HEK293 (cell line): ENCODE measurements at regions not wholly inside any gene's neighbourhood (a gene's known extent, or its start where the extent isn't known, plus 50 kb on each side); places are given as distances from the start of the nearest gene placed in this dataset.
A peak's percentile ranks its signal among the peaks of the same experiment; 100 is the strongest.

Experiments used
- CTCF ChIA-PET: fragments of 350-600 bp; formaldehyde crosslinking; extraction: SDS; loops from one replicate; lab custom pipeline; 2021; ENCODE audit warnings: antibody characterized with exemption; lab: Yijun Ruan, JAX
- POLR2A ChIA-PET: fragments of 300-600 bp; formaldehyde crosslinking; extraction: SDS; loops from one replicate; lab custom pipeline; 2020; ENCODE audit warnings: antibody characterized with exemption, inconsistent platforms; lab: Yijun Ruan, JAX
- H3K27ac ChIP-seq: fragments of 200-500 bp; sonication (Bioruptor generic); 2 replicates; pipeline ENCODE4 v1.5.1; 2014; ENCODE audit warnings: low read depth, low read length, control low read depth, inconsistent platforms; ENCODE audit errors: extremely low read depth
- H3K36me3 ChIP-seq, 2 experiments: fragments of 200-500 bp in 1 of 2; sonication (Bioruptor generic) in 1 of 2; 1 replicate in 1 of 2; 2 replicates in 1 of 2; pipeline ENCODE4 v1.5.1; 2014 to 2017; ENCODE audit warnings: inconsistent platforms in 2 of 2, low read length in 2 of 2; ENCODE audit not compliant: control insufficient read depth in 2 of 2, insufficient read depth in 1 of 2
- H3K4me1 ChIP-seq: fragments of 200-500 bp; sonication (Bioruptor generic); 2 replicates; pipeline ENCODE4 v1.5.1; 2014; ENCODE audit warnings: mild to moderate bottlenecking, low read length, inconsistent platforms; ENCODE audit not compliant: control insufficient read depth, insufficient read depth
- H3K4me3 ChIP-seq: 2 replicates; pipeline ENCODE4 v1.5.1; 2011; ENCODE audit warnings: low read depth, mild to moderate bottlenecking, control low read depth, low read length, moderate library complexity
- H3K9me3 ChIP-seq: fragments of 200-500 bp; sonication (Bioruptor generic); 2 replicates; pipeline ENCODE4 v1.5.1; 2014; ENCODE audit warnings: low read depth, low read length, inconsistent platforms; ENCODE audit not compliant: control insufficient read depth, insufficient read depth
- GLIS1 ChIP-seq: fragments of 450-650 bp; formaldehyde crosslinking; IDR thresholded peaks from 2 replicates; pipeline ENCODE4 v1.5.1; 2016; ENCODE audit warnings: missing biosample characterization, missing genetic modification characterization
- HOXC10 ChIP-seq: sonication (generic); formaldehyde crosslinking; IDR thresholded peaks from 2 replicates; pipeline ENCODE4 v1.8.1; 2023; ENCODE audit warnings: mild to moderate bottlenecking, missing genetic modification reagents
- KLF1 ChIP-seq: fragments of 450-650 bp; formaldehyde crosslinking; IDR thresholded peaks from 2 replicates; pipeline ENCODE4 v1.5.1; 2016; ENCODE audit warnings: missing biosample characterization, missing genetic modification characterization
- PRDM1 ChIP-seq: fragments of 450-650 bp; formaldehyde crosslinking; IDR thresholded peaks from 2 replicates; pipeline ENCODE4; 2016; ENCODE audit warnings: missing biosample characterization, missing genetic modification characterization
- SCRT2 ChIP-seq: fragments of 450-650 bp; formaldehyde crosslinking; IDR thresholded peaks from 2 replicates; pipeline ENCODE4 v1.5.1; 2016; ENCODE audit warnings: missing biosample characterization, missing genetic modification characterization
- ZNF112 ChIP-seq: fragments of 450-650 bp; formaldehyde crosslinking; IDR thresholded peaks from 2 replicates; pipeline ENCODE4 v1.5.0; 2017; ENCODE audit warnings: missing biosample characterization, missing genetic modification characterization
- ZNF121 ChIP-seq: fragments of 450-650 bp; formaldehyde crosslinking; IDR thresholded peaks from 2 replicates; pipeline ENCODE4 v1.5.1; 2016; ENCODE audit warnings: missing biosample characterization, missing genetic modification characterization
- ZNF23 ChIP-seq: fragments of 450-650 bp; formaldehyde crosslinking; IDR thresholded peaks from 2 replicates; pipeline ENCODE4 v1.5.1; 2016; ENCODE audit warnings: missing biosample characterization, missing genetic modification characterization, borderline replicate concordance
- ZNF239 ChIP-seq: fragments of 450-650 bp; formaldehyde crosslinking; IDR thresholded peaks from 2 replicates; pipeline ENCODE4 v1.5.1; 2016; ENCODE audit warnings: missing biosample characterization, missing genetic modification characterization
- ZNF366 ChIP-seq: fragments of 450-650 bp; formaldehyde crosslinking; conservative IDR thresholded peaks from 2 replicates; pipeline ENCODE4 v1.5.1; 2016; ENCODE audit warnings: missing biosample characterization, missing genetic modification characterization
- ZNF398 ChIP-seq: fragments of 450-650 bp; formaldehyde crosslinking; IDR thresholded peaks from 2 replicates; pipeline ENCODE4 v1.5.1; 2017; ENCODE audit warnings: missing biosample characterization, missing genetic modification characterization
- ZNF433 ChIP-seq: fragments of 450-650 bp; formaldehyde crosslinking; IDR thresholded peaks from 2 replicates; pipeline ENCODE4 v1.5.1; 2016; ENCODE audit warnings: missing biosample characterization, missing genetic modification characterization, low read depth
- ZNF747 ChIP-seq: fragments of 450-650 bp; formaldehyde crosslinking; IDR thresholded peaks from 2 replicates; pipeline ENCODE4 v1.5.1; 2016; ENCODE audit warnings: missing biosample characterization, missing genetic modification characterization
- TF ChIP-seq, protein P1 (sequence below): fragments of 450-650 bp; formaldehyde crosslinking; IDR thresholded peaks from 2 replicates; pipeline ENCODE4 v1.5.1; 2016; ENCODE audit warnings: missing biosample characterization, missing genetic modification characterization
- TF ChIP-seq, protein P2 (sequence below): fragments of 450-650 bp; formaldehyde crosslinking; IDR thresholded peaks from 2 replicates; pipeline ENCODE4 v1.5.1; 2016; ENCODE audit warnings: missing biosample characterization, missing genetic modification characterization
- TF ChIP-seq, protein P3 (sequence below): fragments of 450-650 bp; formaldehyde crosslinking; optimal IDR thresholded peaks from 2 replicates; pipeline ENCODE3; 2016; ENCODE audit warnings: missing biosample characterization, mild to moderate bottlenecking, missing genetic modification characterization

GRCh38 chr1:23632479-23633160, 59.0 kb upstream of the RPL11 start:
- POLR2A ChIA-PET: interaction anchor here (3.7 kb wide), 1 partner anchor 74 kb away, joined by 34 read pairs; the partner anchor contains the start of gene ID3
- Histone ChIP-seq H3K36me3 (no peaks in the 10 kb centered on the region), H3K4me1 (no peaks in the 10 kb centered on the region), H3K4me3 (no peak overlapping the region), H3K27ac (no peak overlapping the region), H3K9me3 (no peaks in the 10 kb centered on the region)
- TF ChIP-seq ZNF121 (tag by site-specific recombination) (peak; percentile 84), HOXC10 (no peak)
- CTCF ChIA-PET: interaction anchor here (0.7 to 12.8 kb wide), 7 partner anchors 8 to 209 kb away, joined by 3 to 506 read pairs (median 15); partner anchors contain the start of gene ID3

GRCh38 chr1:23629708-23630290, 61.8 kb upstream of the RPL11 start:
- H3K9me3 ChIP-seq: no peaks in the 10 kb centered on the region
- CTCF ChIA-PET: interaction anchor here (12.8 kb wide), 1 partner anchor 82 kb away, joined by 506 read pairs; no protein-coding TSS in a partner anchor
- H3K4me1 ChIP-seq: no peaks in the 10 kb centered on the region
- TF ChIP-seq ZNF433: no peak
- TF ChIP-seq, protein P1, sequence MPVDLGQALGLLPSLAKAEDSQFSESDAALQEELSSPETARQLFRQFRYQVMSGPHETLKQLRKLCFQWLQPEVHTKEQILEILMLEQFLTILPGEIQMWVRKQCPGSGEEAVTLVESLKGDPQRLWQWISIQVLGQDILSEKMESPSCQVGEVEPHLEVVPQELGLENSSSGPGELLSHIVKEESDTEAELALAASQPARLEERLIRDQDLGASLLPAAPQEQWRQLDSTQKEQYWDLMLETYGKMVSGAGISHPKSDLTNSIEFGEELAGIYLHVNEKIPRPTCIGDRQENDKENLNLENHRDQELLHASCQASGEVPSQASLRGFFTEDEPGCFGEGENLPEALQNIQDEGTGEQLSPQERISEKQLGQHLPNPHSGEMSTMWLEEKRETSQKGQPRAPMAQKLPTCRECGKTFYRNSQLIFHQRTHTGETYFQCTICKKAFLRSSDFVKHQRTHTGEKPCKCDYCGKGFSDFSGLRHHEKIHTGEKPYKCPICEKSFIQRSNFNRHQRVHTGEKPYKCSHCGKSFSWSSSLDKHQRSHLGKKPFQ (tag by site-specific recombination): 0 out of 2 replicates have a peak, but pooled peaks have one; percentile 34
- POLR2A ChIA-PET: no interaction called here
- H3K36me3 ChIP-seq: no peaks in the 10 kb centered on the region
- H3K4me3 ChIP-seq: no peak overlapping the region
- H3K27ac ChIP-seq: no peak overlapping the region

- Histone ChIP-seq H3K9me3 (no peaks in the 10 kb centered on the region), H3K27ac (no peak overlapping the region), H3K4me3 (no peak overlapping the region), H3K4me1 (no peaks in the 10 kb centered on the region), H3K36me3 (no peaks in the 10 kb centered on the region)
- POLR2A ChIA-PET: interaction anchor here (0.5 kb wide), 1 partner anchor 102 kb away, joined by 3 read pairs; no protein-coding TSS in a partner anchor
- CTCF ChIA-PET: interaction anchor here (0.8 to 12.8 kb wide), 2 partner anchors 8 to 81 kb away, joined by 3 to 506 read pairs; no protein-coding TSS in a partner anchor
- peak; percentile 14; the same call in 1 of the 2 replicates for TF ChIP-seq PRDM1 (tag by site-specific recombination)
- TF ChIP-seq ZNF112: no peak
- TF ChIP-seq SCRT2 (tag by site-specific recombination): 0 out of 2 replicates have a peak, but pooled peaks have one; percentile 15
- no peak for TF ChIP-seq ZNF398 (tag by site-specific recombination)
Observed at GRCh38 chr1:23628951-23629387, 62.6 kb upstream of the RPL11 start.

- ChIA-PET CTCF (interaction anchor here (0.6 to 1.0 kb wide), 2 partner anchors 10 to 203 kb away, joined by 3 to 5 read pairs; no protein-coding TSS in a partner anchor), POLR2A (interaction anchor here (0.7 kb wide), 1 partner anchor 72 kb away, joined by 8 read pairs; no protein-coding TSS in a partner anchor)
- Histone ChIP-seq H3K4me3 (no peak overlapping the region), H3K27ac (no peak overlapping the region), H3K9me3 (no peaks in the 10 kb centered on the region), H3K36me3 (no peaks in the 10 kb centered on the region), H3K4me1 (no peaks in the 10 kb centered on the region)
- TF ChIP-seq GLIS1 (tag by site-specific recombination) (no peak), ZNF366 (tag by site-specific recombination) (peak; percentile 73; the same call in 1 of the 2 replicates), ZNF747 (no peak), KLF1 (tag by site-specific recombination) (no peak), ZNF23 (tag by site-specific recombination) (no peak), ZNF239 (tag by site-specific recombination) (no peak)
- TF ChIP-seq, protein P2, sequence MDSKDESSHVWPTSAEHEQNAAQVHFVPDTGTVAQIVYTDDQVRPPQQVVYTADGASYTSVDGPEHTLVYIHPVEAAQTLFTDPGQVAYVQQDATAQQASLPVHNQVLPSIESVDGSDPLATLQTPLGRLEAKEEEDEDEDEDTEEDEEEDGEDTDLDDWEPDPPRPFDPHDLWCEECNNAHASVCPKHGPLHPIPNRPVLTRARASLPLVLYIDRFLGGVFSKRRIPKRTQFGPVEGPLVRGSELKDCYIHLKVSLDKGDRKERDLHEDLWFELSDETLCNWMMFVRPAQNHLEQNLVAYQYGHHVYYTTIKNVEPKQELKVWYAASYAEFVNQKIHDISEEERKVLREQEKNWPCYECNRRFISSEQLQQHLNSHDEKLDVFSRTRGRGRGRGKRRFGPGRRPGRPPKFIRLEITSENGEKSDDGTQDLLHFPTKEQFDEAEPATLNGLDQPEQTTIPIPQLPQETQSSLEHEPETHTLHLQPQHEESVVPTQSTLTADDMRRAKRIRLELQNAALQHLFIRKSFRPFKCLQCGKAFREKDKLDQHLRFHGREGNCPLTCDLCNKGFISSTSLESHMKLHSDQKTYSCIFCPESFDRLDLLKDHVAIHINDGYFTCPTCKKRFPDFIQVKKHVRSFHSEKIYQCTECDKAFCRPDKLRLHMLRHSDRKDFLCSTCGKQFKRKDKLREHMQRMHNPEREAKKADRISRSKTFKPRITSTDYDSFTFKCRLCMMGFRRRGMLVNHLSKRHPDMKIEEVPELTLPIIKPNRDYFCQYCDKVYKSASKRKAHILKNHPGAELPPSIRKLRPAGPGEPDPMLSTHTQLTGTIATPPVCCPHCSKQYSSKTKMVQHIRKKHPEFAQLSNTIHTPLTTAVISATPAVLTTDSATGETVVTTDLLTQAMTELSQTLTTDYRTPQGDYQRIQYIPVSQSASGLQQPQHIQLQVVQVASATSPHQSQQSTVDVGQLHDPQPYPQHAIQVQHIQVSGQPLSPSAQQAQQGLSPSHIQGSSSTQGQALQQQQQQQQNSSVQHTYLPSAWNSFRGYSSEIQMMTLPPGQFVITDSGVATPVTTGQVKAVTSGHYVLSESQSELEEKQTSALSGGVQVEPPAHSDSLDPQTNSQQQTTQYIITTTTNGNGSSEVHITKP (tag by site-specific recombination): peak; percentile 34; the same call in 1 of the 2 replicates
- TF ChIP-seq, protein P3, sequence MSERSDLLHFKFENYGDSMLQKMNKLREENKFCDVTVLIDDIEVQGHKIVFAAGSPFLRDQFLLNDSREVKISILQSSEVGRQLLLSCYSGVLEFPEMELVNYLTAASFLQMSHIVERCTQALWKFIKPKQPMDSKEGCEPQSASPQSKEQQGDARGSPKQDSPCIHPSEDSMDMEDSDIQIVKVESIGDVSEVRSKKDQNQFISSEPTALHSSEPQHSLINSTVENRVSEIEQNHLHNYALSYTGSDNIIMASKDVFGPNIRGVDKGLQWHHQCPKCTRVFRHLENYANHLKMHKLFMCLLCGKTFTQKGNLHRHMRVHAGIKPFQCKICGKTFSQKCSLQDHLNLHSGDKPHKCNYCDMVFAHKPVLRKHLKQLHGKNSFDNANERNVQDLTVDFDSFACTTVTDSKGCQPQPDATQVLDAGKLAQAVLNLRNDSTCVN (tag by site-specific recombination): no peak
Observed at GRCh38 chr1:23627069-23627735, 64.4 kb upstream of the RPL11 start.
